ENCODE measurements at regions not wholly inside any gene's neighbourhood (a gene's known extent, or its start where the extent isn't known, plus 50 kb on each side); places are given as distances from the start of the nearest gene placed in this dataset.

DNA sequence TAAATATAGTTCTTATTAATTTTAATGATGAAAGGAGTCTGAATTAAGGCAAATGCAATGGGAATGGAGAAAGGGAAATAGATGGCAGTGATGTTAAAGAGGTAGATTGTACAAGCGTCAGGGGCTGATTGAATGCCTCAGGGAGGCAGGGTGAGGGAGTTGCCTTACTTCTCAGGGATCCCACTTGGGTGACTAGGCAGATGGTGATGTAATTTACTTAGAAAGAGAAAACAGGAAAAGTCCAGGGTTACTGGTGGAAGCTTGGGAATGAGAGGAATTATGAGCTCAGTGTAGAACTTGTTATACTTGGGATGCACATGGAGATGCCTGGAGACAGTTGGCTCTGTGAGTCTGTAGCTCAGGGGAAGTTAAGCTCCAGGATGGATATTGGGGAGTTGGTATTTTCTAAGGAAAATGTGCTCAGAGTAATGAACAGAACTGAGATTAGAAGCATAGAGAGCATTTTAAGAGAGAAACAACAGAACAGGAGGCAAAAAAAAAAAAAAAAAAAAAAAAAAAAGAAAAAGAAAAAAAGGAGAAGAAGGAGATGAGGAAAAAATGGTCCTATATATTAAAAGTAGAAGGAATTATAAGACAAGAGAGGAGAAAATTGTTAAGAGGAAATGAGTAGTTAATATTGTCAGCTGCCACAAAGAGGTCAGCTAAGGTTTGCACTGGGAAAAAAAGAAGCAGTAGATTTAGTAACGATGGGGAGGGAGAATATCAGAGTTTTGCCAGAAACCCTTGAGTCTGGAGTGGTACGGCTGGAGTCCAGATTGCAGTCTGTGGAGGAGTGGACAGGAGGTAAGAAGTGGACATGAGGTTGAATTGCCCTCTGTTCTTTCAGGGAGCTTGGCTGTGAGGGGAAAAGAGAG lies 88.0 kb upstream of the ELL2 start:
- no TSS peak for BruUV-seq (replicated peaks)
- no peaks in the 10 kb centered on the region for H3K9me3 ChIP-seq (replicated peaks; ENCODE audit: control insufficient read depth, insufficient read depth, low read length)
- peak; percentile 74 for FAIRE-seq
- dilution Hi-C loops (cut with MboI; ENCODE audit: extremely low pct_ligation_motif_present, low sequenced_read_pairs) = no loop called here
- H3K79me2 ChIP-seq (ENCODE audit: control insufficient read depth, insufficient read depth, low read length) = no peaks in the 10 kb centered on the region
- H3K4me2 ChIP-seq (ENCODE audit: insufficient read depth, low read length) = peak overlapping the region; percentile 19
- H3K27ac ChIP-seq (ENCODE audit: insufficient read depth, low read depth, low read length) = no peak overlapping the region
- H3K9me1 ChIP-seq (replicated peaks; ENCODE audit: control insufficient read depth, extremely low read depth, insufficient read depth, low read length) = no peaks in the 10 kb centered on the region
- POLR2A ChIA-PET = interaction anchor here (0.7 kb wide), 2 partner anchors 87 to 123 kb away, joined by 9 read pairs; no protein-coding TSS in a partner anchor
- peaks cover 10% of the 10 kb centered on the region for H3K4me1 ChIP-seq (ENCODE audit: control insufficient read depth, extremely low read depth, insufficient read depth, low read length)
- TF ChIP-seq FOS (IDR thresholded peaks at IDR 0.05; ENCODE audit: borderline replicate concordance, insufficient read depth, low read length) (no peak), EZH2 (IDR thresholded peaks at IDR 0.05; ENCODE audit: borderline replicate concordance, low read depth, low read length, severe bottlenecking) (no peak), GATA2 (IDR thresholded peaks at IDR 0.05; ENCODE audit: insufficient read depth, insufficient read length, low read depth, low read length) (no peak)
- DNase-seq (ENCODE audit: low read depth, low spot score) = peak; percentile 83
- H3K9ac ChIP-seq (replicated peaks; ENCODE audit: extremely low read depth, insufficient read depth, low read length) = no peak overlapping the region
- no peaks in the 10 kb centered on the region for H3K36me3 ChIP-seq (ENCODE audit: control insufficient read depth in 2 of 2, extremely low read depth in 1 of 2, insufficient read depth in 2 of 2, low read length in 2 of 2)
- no peaks in the 10 kb centered on the region for H3K27me3 ChIP-seq (ENCODE audit: control insufficient read depth in 2 of 2, insufficient read depth in 2 of 2, low read length in 2 of 2)
- CTCF ChIA-PET = interaction anchor here (0.7 to 2.0 kb wide), 15 partner anchors 16 to 295 kb away, joined by 3 to 10 read pairs (median 4); no protein-coding TSS in a partner anchor
- H3K4me3 ChIP-seq (replicated peaks in 1 of 3; ENCODE audit: insufficient read depth in 1 of 3, low read depth in 1 of 3, low read length in 3 of 3) = no peak overlapping the region
- H2AFZ ChIP-seq (ENCODE audit: low read depth, low read length) = peak overlapping the region; percentile 84
- intact Hi-C loops (cut with micrococcal nuclease) = no loop called here
- no peaks in the 10 kb centered on the region for H4K20me1 ChIP-seq (replicated peaks; ENCODE audit: control insufficient read depth, extremely low read depth, insufficient read depth, low read length)

DNA sequence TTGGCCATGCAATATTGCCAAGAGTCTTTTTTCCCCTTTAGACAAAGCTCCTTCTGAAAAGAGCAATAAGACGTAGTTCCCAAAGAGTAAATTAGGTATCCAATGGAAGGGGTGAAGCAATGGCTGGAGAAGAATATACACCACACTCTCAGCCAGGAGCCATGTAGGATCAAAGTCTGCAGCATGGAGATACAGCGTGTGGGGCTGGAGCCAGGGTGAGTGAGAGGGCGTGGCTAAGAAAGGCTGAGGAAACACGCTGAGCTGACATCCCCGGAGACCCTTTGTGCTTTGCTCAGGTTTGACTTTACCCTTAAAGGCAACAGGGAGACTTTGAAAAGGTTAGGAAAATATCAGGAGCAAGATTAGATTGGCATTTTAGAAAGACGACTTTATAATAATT lies 87.1 kb upstream of the ELL2 start:
- Histone ChIP-seq H4K20me1 (replicated peaks; ENCODE audit: control insufficient read depth, extremely low read depth, insufficient read depth, low read length) (no peaks in the 10 kb centered on the region), H2AFZ (ENCODE audit: low read depth, low read length) (peak overlapping the region; percentile 12), H3K79me2 (ENCODE audit: control insufficient read depth, insufficient read depth, low read length) (no peaks in the 10 kb centered on the region), H3K4me1 (ENCODE audit: control insufficient read depth, extremely low read depth, insufficient read depth, low read length) (peaks cover 10% of the 10 kb centered on the region), H3K9ac (replicated peaks; ENCODE audit: extremely low read depth, insufficient read depth, low read length) (no peak overlapping the region), H3K36me3 (ENCODE audit: control insufficient read depth in 2 of 2, extremely low read depth in 1 of 2, insufficient read depth in 2 of 2, low read length in 2 of 2) (no peaks in the 10 kb centered on the region), H3K9me3 (replicated peaks; ENCODE audit: control insufficient read depth, insufficient read depth, low read length) (no peaks in the 10 kb centered on the region), H3K4me2 (ENCODE audit: insufficient read depth, low read length) (no peak overlapping the region), H3K27ac (ENCODE audit: insufficient read depth, low read depth, low read length) (no peak overlapping the region), H3K27me3 (ENCODE audit: control insufficient read depth in 2 of 2, insufficient read depth in 2 of 2, low read length in 2 of 2) (no peaks in the 10 kb centered on the region), H3K9me1 (replicated peaks; ENCODE audit: control insufficient read depth, extremely low read depth, insufficient read depth, low read length) (no peaks in the 10 kb centered on the region), H3K4me3 (replicated peaks in 1 of 3; ENCODE audit: insufficient read depth in 1 of 3, low read depth in 1 of 3, low read length in 3 of 3) (no peak overlapping the region)
- BruUV-seq (replicated peaks) = no TSS peak
- intact Hi-C loops (cut with micrococcal nuclease) = no loop called here
- FAIRE-seq (peak; percentile 24), DNase-seq (ENCODE audit: low read depth, low spot score) (no peak)
- dilution Hi-C loops (cut with MboI; ENCODE audit: extremely low pct_ligation_motif_present, low sequenced_read_pairs) = no loop called here
- TF ChIP-seq GATA2 (IDR thresholded peaks at IDR 0.05; ENCODE audit: insufficient read depth, insufficient read length, low read depth, low read length) (no peak), FOS (IDR thresholded peaks at IDR 0.05; ENCODE audit: borderline replicate concordance, insufficient read depth, low read length) (no peak), POLR2A (IDR thresholded peaks at IDR 0.05; ENCODE audit: low read depth, low read length) (no peak), JUN (IDR thresholded peaks at IDR 0.05; ENCODE audit: borderline replicate concordance, insufficient read depth, insufficient read length, low read depth) (no peak), MYC (IDR thresholded peaks at IDR 0.05; ENCODE audit: low read depth, low read length) (no peak), POLR2AphosphoS5 (IDR thresholded peaks at IDR 0.05; ENCODE audit: insufficient read depth, low read depth, low read length) (no peak), EZH2 (IDR thresholded peaks at IDR 0.05; ENCODE audit: borderline replicate concordance, low read depth, low read length, severe bottlenecking) (no peak)
- TF ChIP-seq, protein P1, sequence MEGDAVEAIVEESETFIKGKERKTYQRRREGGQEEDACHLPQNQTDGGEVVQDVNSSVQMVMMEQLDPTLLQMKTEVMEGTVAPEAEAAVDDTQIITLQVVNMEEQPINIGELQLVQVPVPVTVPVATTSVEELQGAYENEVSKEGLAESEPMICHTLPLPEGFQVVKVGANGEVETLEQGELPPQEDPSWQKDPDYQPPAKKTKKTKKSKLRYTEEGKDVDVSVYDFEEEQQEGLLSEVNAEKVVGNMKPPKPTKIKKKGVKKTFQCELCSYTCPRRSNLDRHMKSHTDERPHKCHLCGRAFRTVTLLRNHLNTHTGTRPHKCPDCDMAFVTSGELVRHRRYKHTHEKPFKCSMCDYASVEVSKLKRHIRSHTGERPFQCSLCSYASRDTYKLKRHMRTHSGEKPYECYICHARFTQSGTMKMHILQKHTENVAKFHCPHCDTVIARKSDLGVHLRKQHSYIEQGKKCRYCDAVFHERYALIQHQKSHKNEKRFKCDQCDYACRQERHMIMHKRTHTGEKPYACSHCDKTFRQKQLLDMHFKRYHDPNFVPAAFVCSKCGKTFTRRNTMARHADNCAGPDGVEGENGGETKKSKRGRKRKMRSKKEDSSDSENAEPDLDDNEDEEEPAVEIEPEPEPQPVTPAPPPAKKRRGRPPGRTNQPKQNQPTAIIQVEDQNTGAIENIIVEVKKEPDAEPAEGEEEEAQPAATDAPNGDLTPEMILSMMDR (IDR thresholded peaks at IDR 0.05; ENCODE audit: extremely low read depth in 1 of 2, insufficient read depth in 1 of 2, low read depth in 1 of 2, low read length in 2 of 2) = no peak
- TF ChIP-seq, protein P2, sequence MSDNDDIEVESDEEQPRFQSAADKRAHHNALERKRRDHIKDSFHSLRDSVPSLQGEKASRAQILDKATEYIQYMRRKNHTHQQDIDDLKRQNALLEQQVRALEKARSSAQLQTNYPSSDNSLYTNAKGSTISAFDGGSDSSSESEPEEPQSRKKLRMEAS (IDR thresholded peaks at IDR 0.05; ENCODE audit: insufficient read depth, insufficient read length) = no peak
- ChIA-PET CTCF (interaction anchor here (1.1 to 2.0 kb wide), 6 partner anchors 18 to 289 kb away, joined by 3 to 5 read pairs (median 4); no protein-coding TSS in a partner anchor), POLR2A (no interaction called here)
